H1 (cell line): ENCODE measurements at regions not wholly inside any gene's neighbourhood (a gene's known extent, or its start where the extent isn't known, plus 50 kb on each side); places are given as distances from the start of the nearest gene placed in this dataset.
"Not testable (repeated sequence)": the region's sequence is repeated elsewhere in the genome, so short reads cannot be mapped to it uniquely, and the experiment has no call there.

Source experiments
- EZH2 ChIP-seq: fragments of 200-600 bp; sonication (generic); IDR thresholded peaks from 2 replicates; pipeline ENCODE4 v1.7.1; 2012; ENCODE audit warnings: low read depth, mild to moderate bottlenecking, moderate library complexity, low read length, inconsistent platforms; ENCODE audit not compliant: severe bottlenecking
- JUN ChIP-seq: IDR thresholded peaks from 2 replicates; pipeline ENCODE4 v1.6.1; 2011; ENCODE audit warnings: low read depth, mild to moderate bottlenecking, improper control_type of control experiment, low read length
- MAFK ChIP-seq: IDR thresholded peaks from 2 replicates; pipeline ENCODE4 v1.6.1; 2012; ENCODE audit warnings: low read depth, mild to moderate bottlenecking, improper control_type of control experiment, low read length
- RFX5 ChIP-seq: IDR thresholded peaks from 2 replicates; pipeline ENCODE4 v1.6.1; 2011; ENCODE audit warnings: low read depth, low read length, improper control_type of control experiment, borderline replicate concordance
- TF ChIP-seq, protein P1 (sequence below), 3 experiments: IDR thresholded peaks; 1 replicate in 2 of 3; 2 replicates in 1 of 3; pipeline versions ENCODE4 v1.5.1 to v1.6.1; 2011; ENCODE audit warnings: low read length in 3 of 3, mild to moderate bottlenecking in 3 of 3, inconsistent platforms in 2 of 3, low read depth in 1 of 3, moderate library complexity in 1 of 3; ENCODE audit not compliant: insufficient read depth in 1 of 3; ENCODE audit errors: control extremely low read depth in 1 of 3
- TF ChIP-seq, protein P2 (sequence below): IDR thresholded peaks from 2 replicates; pipeline ENCODE4 v1.6.1; 2012; ENCODE audit warnings: inconsistent platforms
- TF ChIP-seq, protein P3 (sequence below): IDR thresholded peaks from 2 replicates; pipeline ENCODE4 v1.6.1; 2011; ENCODE audit warnings: low read length, improper control_type of control experiment

DNA sequence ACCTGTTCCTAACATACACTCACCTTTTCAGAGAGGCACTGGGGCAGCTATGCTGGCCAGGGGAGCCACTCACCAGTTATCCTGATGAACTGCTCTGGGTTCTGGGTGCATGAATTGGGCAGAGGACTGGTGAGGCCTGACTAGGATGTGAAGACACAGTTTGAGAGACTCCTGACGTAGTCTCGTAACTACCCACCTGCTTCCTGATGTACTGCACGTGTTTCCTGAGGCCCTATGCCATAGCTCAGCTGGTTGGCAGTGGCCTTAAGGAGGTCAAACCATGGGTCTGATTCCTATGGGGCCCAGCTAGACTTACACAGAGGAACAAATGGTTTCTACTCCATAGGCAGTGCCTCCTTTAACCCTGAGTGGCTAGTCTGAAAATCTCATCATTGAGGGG, 351.7 kb upstream of the FRG2C start:
- TF ChIP-seq, protein P1, sequence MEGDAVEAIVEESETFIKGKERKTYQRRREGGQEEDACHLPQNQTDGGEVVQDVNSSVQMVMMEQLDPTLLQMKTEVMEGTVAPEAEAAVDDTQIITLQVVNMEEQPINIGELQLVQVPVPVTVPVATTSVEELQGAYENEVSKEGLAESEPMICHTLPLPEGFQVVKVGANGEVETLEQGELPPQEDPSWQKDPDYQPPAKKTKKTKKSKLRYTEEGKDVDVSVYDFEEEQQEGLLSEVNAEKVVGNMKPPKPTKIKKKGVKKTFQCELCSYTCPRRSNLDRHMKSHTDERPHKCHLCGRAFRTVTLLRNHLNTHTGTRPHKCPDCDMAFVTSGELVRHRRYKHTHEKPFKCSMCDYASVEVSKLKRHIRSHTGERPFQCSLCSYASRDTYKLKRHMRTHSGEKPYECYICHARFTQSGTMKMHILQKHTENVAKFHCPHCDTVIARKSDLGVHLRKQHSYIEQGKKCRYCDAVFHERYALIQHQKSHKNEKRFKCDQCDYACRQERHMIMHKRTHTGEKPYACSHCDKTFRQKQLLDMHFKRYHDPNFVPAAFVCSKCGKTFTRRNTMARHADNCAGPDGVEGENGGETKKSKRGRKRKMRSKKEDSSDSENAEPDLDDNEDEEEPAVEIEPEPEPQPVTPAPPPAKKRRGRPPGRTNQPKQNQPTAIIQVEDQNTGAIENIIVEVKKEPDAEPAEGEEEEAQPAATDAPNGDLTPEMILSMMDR (IDR thresholded peaks at IDR 0.05; ENCODE audit: control extremely low read depth in 1 of 3, insufficient read depth in 1 of 3, low read depth in 1 of 3, low read length in 3 of 3) = not testable (repeated sequence)
- TF ChIP-seq, protein P2, sequence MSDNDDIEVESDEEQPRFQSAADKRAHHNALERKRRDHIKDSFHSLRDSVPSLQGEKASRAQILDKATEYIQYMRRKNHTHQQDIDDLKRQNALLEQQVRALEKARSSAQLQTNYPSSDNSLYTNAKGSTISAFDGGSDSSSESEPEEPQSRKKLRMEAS = not testable (repeated sequence)
- not testable (repeated sequence) for TF ChIP-seq JUN, MAFK, RFX5, EZH2
- TF ChIP-seq, protein P3, sequence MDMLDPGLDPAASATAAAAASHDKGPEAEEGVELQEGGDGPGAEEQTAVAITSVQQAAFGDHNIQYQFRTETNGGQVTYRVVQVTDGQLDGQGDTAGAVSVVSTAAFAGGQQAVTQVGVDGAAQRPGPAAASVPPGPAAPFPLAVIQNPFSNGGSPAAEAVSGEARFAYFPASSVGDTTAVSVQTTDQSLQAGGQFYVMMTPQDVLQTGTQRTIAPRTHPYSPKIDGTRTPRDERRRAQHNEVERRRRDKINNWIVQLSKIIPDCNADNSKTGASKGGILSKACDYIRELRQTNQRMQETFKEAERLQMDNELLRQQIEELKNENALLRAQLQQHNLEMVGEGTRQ = not testable (repeated sequence)
